ENCODE measurements at regions not wholly inside any gene's neighbourhood (a gene's known extent, or its start where the extent isn't known, plus 50 kb on each side); places are given as distances from the start of the nearest gene placed in this dataset.

DNA sequence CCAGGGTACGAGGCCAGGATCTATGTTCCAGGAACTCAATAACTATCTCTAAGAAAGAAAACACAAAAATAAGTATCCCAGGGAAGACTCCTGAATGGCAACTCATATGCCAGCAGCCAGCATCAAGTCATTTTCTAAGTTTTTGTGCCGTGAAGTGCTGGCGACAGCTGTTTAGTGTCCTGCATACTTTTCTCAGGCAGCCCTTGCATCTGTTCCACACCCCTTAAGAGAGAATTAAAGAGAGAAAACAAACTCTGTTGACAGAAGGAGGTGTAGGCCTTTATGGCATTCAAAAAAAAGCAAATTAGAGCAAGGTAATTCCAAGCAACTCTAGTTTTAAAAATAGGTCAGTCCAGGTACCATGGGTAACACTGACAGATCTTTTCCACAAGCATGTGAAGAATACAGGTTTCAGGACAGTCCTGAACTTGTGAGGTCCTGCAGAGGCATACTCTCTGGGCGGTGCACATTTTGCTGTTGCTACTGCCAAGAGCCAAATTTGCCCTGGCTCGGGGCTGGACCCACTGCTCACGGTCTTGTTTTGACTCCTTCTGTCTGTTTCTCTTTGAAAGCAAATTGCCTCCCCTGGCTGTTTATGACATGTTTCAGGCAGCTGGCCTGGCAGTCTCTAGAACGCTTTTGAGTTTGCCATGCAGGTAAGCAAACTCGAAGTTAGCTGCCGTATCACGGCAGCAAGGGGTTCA is 252.1 kb upstream of the ADAMTS9 start:
- TF ChIP-seq, protein P1, sequence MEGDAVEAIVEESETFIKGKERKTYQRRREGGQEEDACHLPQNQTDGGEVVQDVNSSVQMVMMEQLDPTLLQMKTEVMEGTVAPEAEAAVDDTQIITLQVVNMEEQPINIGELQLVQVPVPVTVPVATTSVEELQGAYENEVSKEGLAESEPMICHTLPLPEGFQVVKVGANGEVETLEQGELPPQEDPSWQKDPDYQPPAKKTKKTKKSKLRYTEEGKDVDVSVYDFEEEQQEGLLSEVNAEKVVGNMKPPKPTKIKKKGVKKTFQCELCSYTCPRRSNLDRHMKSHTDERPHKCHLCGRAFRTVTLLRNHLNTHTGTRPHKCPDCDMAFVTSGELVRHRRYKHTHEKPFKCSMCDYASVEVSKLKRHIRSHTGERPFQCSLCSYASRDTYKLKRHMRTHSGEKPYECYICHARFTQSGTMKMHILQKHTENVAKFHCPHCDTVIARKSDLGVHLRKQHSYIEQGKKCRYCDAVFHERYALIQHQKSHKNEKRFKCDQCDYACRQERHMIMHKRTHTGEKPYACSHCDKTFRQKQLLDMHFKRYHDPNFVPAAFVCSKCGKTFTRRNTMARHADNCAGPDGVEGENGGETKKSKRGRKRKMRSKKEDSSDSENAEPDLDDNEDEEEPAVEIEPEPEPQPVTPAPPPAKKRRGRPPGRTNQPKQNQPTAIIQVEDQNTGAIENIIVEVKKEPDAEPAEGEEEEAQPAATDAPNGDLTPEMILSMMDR (IDR thresholded peaks at IDR 0.05; ENCODE audit: insufficient read depth, low read depth, low read length): no peak
- TF ChIP-seq EZH2 (IDR thresholded peaks at IDR 0.05; ENCODE audit: insufficient read depth, low read length): no peak
